Naive thymus-derived CD8-positive, alpha-beta T cell (primary cell): ENCODE measurements at regions not wholly inside any gene's neighbourhood (a gene's known extent, or its start where the extent isn't known, plus 50 kb on each side); places are given as distances from the start of the nearest gene placed in this dataset.

Experiments
- ATAC-seq, 2 donors: fragments of 150-1000 bp; cut with Tn5 transposase in 1 of 2; sonication (Bioruptor Pico), chemical (Tn5 transposase) in 1 of 2; 1 replicate in 1 of 2; 2 replicates in 1 of 2; pipeline ENCODE4 v1.10.0; 2021; ENCODE audit warnings: mild to moderate bottlenecking in 2 of 2, moderate library complexity in 2 of 2
- POLR2A ChIA-PET: fragments of 350-600 bp; sonication (Branson Sonifier 250); formaldehyde crosslinking; loops from one replicate; lab custom pipeline; 2021; ENCODE audit warnings: antibody characterized with exemption; lab: Charles Lee
- DNase-seq, 10 donors: peaks; one replicate each; pipeline versions ENCODE4 v3.0.0 to v3.0.0-alpha.2; 2020 to 2022
- H3K27ac Mint-ChIP-seq, 10 donors: one replicate each; pipeline ENCODE4 v1.8.0; 2020 to 2022; ENCODE audit warnings: mild to moderate bottlenecking in 10 of 10, mixed read lengths in 10 of 10, moderate library complexity in 4 of 10, inconsistent platforms in 1 of 10
- H3K27me3 Mint-ChIP-seq, 5 donors: one replicate each; pipeline ENCODE4 v1.8.0; 2021 to 2022; ENCODE audit warnings: mixed read lengths in 5 of 5
- H3K36me3 Mint-ChIP-seq, 3 donors: one replicate each; pipeline ENCODE4 v1.8.0; 2020 to 2022; ENCODE audit warnings: mixed read lengths in 3 of 3, mild to moderate bottlenecking in 2 of 3, inconsistent platforms in 1 of 3
- H3K4me1 Mint-ChIP-seq, 4 donors: one replicate each; pipeline ENCODE4 v1.8.0; 2021 to 2022; ENCODE audit warnings: mixed read lengths in 4 of 4
- H3K4me3 Mint-ChIP-seq, 10 donors: one replicate each; pipeline ENCODE4 v1.8.0; 2020 to 2022; ENCODE audit warnings: mild to moderate bottlenecking in 10 of 10, mixed read lengths in 10 of 10, moderate library complexity in 6 of 10, inconsistent platforms in 1 of 10
- H3K9me3 Mint-ChIP-seq, 9 donors: one replicate each; pipeline ENCODE4 v1.8.0; 2020 to 2022; ENCODE audit warnings: mixed read lengths in 9 of 9, mild to moderate bottlenecking in 3 of 9, inconsistent platforms in 1 of 9, moderate library complexity in 1 of 9

- H3K4me1 Mint-ChIP-seq = peaks cover 0 to 10% (median 4%) of the 10 kb centered on the region in 4 donors
- ATAC-seq (no peak), DNase-seq (no peak)
- POLR2A ChIA-PET = no interaction called here
- H3K9me3 Mint-ChIP-seq = peaks cover 0 to 55% (median 24%) of the 10 kb centered on the region in 9 donors
- H3K27ac Mint-ChIP-seq = no peak overlapping the region
- H3K4me3 Mint-ChIP-seq = no peak overlapping the region
- H3K36me3 Mint-ChIP-seq = peaks cover 0 to 12% (median 3%) of the 10 kb centered on the region in 3 donors
- H3K27me3 Mint-ChIP-seq = peaks cover 0 to 17% (median 2%) of the 10 kb centered on the region in 5 donors
These were observed 273.7 kb upstream of the AJAP1 start for GRCh38 chr1:4380564-4381168.

GRCh38 chr1:4393191-4393590, 261.2 kb upstream of the AJAP1 start:
- peaks cover 2 to 61% (median 17%) of the 10 kb centered on the region in 5 donors for H3K27me3 Mint-ChIP-seq
- POLR2A ChIA-PET = no interaction called here
- H3K36me3 Mint-ChIP-seq = peaks cover 0 to 16% (median 0%) of the 10 kb centered on the region in 3 donors
- ATAC-seq (no peak), DNase-seq (no peak)
- no peak overlapping the region for H3K27ac Mint-ChIP-seq
- no peak overlapping the region for H3K4me3 Mint-ChIP-seq
- H3K4me1 Mint-ChIP-seq = peaks cover 0 to 2% (median 0%) of the 10 kb centered on the region in 4 donors
- peaks cover 2 to 36% (median 21%) of the 10 kb centered on the region in 9 donors for H3K9me3 Mint-ChIP-seq

- Mint-ChIP-seq H3K27me3 (peaks cover 2 to 50% (median 12%) of the 10 kb centered on the region in 5 donors), H3K27ac (no peak overlapping the region), H3K9me3 (peaks cover 0 to 32% (median 16%) of the 10 kb centered on the region in 9 donors), H3K4me1 (peaks cover 0 to 2% (median 0%) of the 10 kb centered on the region in 4 donors), H3K4me3 (no peak overlapping the region), H3K36me3 (peaks cover 0 to 16% (median 0%) of the 10 kb centered on the region in 3 donors)
- ATAC-seq (no peak), DNase-seq (no peak)
- POLR2A ChIA-PET = no interaction called here
These were observed 260.0 kb upstream of the AJAP1 start for GRCh38 chr1:4394366-4394765.

GRCh38 chr1:4395158-4395557, 259.3 kb upstream of the AJAP1 start:
- H3K36me3 Mint-ChIP-seq = peaks cover 0 to 16% (median 0%) of the 10 kb centered on the region in 3 donors
- no peak for ATAC-seq
- POLR2A ChIA-PET = no interaction called here

GRCh38 chr1:4395676-4396075, 258.7 kb upstream of the AJAP1 start:
- Mint-ChIP-seq H3K4me1 (peaks cover 0 to 1% (median 0%) of the 10 kb centered on the region in 4 donors), H3K27ac (no peak overlapping the region), H3K27me3 (peaks cover 2 to 43% (median 10%) of the 10 kb centered on the region in 5 donors), H3K36me3 (peaks cover 0 to 16% (median 0%) of the 10 kb centered on the region in 3 donors), H3K4me3 (no peak overlapping the region), H3K9me3 (peaks cover 0 to 31% (median 16%) of the 10 kb centered on the region in 9 donors)
- ATAC-seq (no peak), DNase-seq (no peak)
- POLR2A ChIA-PET = no interaction called here

More at GRCh38 chr1:4395158-4395557, 259.3 kb upstream of the AJAP1 start:
- H3K4me3 Mint-ChIP-seq = no peak overlapping the region
- H3K4me1 Mint-ChIP-seq = peaks cover 0 to 2% (median 0%) of the 10 kb centered on the region in 4 donors
- H3K9me3 Mint-ChIP-seq = peaks cover 0 to 31% (median 16%) of the 10 kb centered on the region in 9 donors
- H3K27ac Mint-ChIP-seq = no peak overlapping the region
- no peak for DNase-seq
- peaks cover 2 to 45% (median 12%) of the 10 kb centered on the region in 5 donors for H3K27me3 Mint-ChIP-seq

- peaks cover 0 to 16% (median 0%) of the 10 kb centered on the region in 3 donors for H3K36me3 Mint-ChIP-seq
- POLR2A ChIA-PET = no interaction called here
- ATAC-seq (no peak), DNase-seq (no peak)
- peaks cover 0 to 28% (median 16%) of the 10 kb centered on the region in 9 donors for H3K9me3 Mint-ChIP-seq
- peaks cover 2 to 43% (median 9%) of the 10 kb centered on the region in 5 donors for H3K27me3 Mint-ChIP-seq
- H3K27ac Mint-ChIP-seq = no peak overlapping the region
- H3K4me3 Mint-ChIP-seq = no peak overlapping the region
- H3K4me1 Mint-ChIP-seq = no peaks in the 10 kb centered on the region
These were observed 257.9 kb upstream of the AJAP1 start for GRCh38 chr1:4396551-4396950.

GRCh38 chr1:4397196-4397595, 257.2 kb upstream of the AJAP1 start:
- Mint-ChIP-seq H3K27ac (no peak overlapping the region), H3K27me3 (peaks cover 0 to 38% (median 9%) of the 10 kb centered on the region in 5 donors), H3K36me3 (peaks cover 0 to 13% (median 0%) of the 10 kb centered on the region in 3 donors), H3K4me1 (no peaks in the 10 kb centered on the region), H3K9me3 (peaks cover 0 to 22% (median 11%) of the 10 kb centered on the region in 9 donors), H3K4me3 (no peak overlapping the region)
- POLR2A ChIA-PET = no interaction called here
- ATAC-seq = no peak
- no peak for DNase-seq

GRCh38 chr1:4402032-4402431, 252.4 kb upstream of the AJAP1 start:
- DNase-seq = no peak
- ATAC-seq = no peak
- Mint-ChIP-seq H3K27me3 (peaks cover 0 to 24% (median 10%) of the 10 kb centered on the region in 5 donors), H3K36me3 (no peaks in the 10 kb centered on the region), H3K4me1 (no peaks in the 10 kb centered on the region), H3K27ac (no peak overlapping the region), H3K9me3 (no peaks in the 10 kb centered on the region), H3K4me3 (no peak overlapping the region)
- POLR2A ChIA-PET = no interaction called here

- POLR2A ChIA-PET = no interaction called here
- no peak overlapping the region for H3K4me3 Mint-ChIP-seq
- no peaks in the 10 kb centered on the region for H3K4me1 Mint-ChIP-seq
- no peak for ATAC-seq
- H3K27ac Mint-ChIP-seq = no peak overlapping the region
- peaks cover 0 to 38% (median 8%) of the 10 kb centered on the region in 5 donors for H3K27me3 Mint-ChIP-seq
- peak in 1 of 10 donors; percentile 47 for DNase-seq
- H3K36me3 Mint-ChIP-seq = no peaks in the 10 kb centered on the region
- no peaks in the 10 kb centered on the region for H3K9me3 Mint-ChIP-seq
These were observed 249.4 kb upstream of the AJAP1 start for GRCh38 chr1:4404854-4405590.

GRCh38 chr1:4407851-4408250, 246.6 kb upstream of the AJAP1 start:
- peaks cover 0 to 29% (median 3%) of the 10 kb centered on the region in 5 donors for H3K27me3 Mint-ChIP-seq
- no peaks in the 10 kb centered on the region for H3K4me1 Mint-ChIP-seq
- DNase-seq (peak in 1 of 10 donors; percentile 24), ATAC-seq (no peak)
- H3K36me3 Mint-ChIP-seq = no peaks in the 10 kb centered on the region
- no peak overlapping the region for H3K27ac Mint-ChIP-seq
- no peaks in the 10 kb centered on the region for H3K9me3 Mint-ChIP-seq
- POLR2A ChIA-PET = no interaction called here
- H3K4me3 Mint-ChIP-seq = no peak overlapping the region

- no peak overlapping the region for H3K27ac Mint-ChIP-seq
- no peaks in the 10 kb centered on the region for H3K36me3 Mint-ChIP-seq
- POLR2A ChIA-PET = no interaction called here
- ATAC-seq (no peak), DNase-seq (peak in 1 of 10 donors; percentile 31)
- peaks cover 0 to under 1% (median 0%) of the 10 kb centered on the region in 9 donors for H3K9me3 Mint-ChIP-seq
- no peaks in the 10 kb centered on the region for H3K4me1 Mint-ChIP-seq
- H3K4me3 Mint-ChIP-seq = no peak overlapping the region
- peaks cover 0 to 29% (median 3%) of the 10 kb centered on the region in 5 donors for H3K27me3 Mint-ChIP-seq
These were observed 246.0 kb upstream of the AJAP1 start for GRCh38 chr1:4408380-4408779.

GRCh38 chr1:4411862-4412261, 242.5 kb upstream of the AJAP1 start:
- POLR2A ChIA-PET = no interaction called here
- Mint-ChIP-seq H3K27me3 (peaks cover 0 to 26% (median 2%) of the 10 kb centered on the region in 5 donors), H3K4me1 (no peaks in the 10 kb centered on the region), H3K4me3 (no peak overlapping the region), H3K9me3 (peaks cover 0 to 14% (median 5%) of the 10 kb centered on the region in 9 donors), H3K36me3 (no peaks in the 10 kb centered on the region), H3K27ac (no peak overlapping the region)
- DNase-seq = no peak
- no peak for ATAC-seq

- Mint-ChIP-seq H3K4me1 (no peaks in the 10 kb centered on the region), H3K4me3 (no peak overlapping the region), H3K9me3 (peaks cover 0 to 24% (median 7%) of the 10 kb centered on the region in 9 donors), H3K27ac (no peak overlapping the region), H3K27me3 (peaks cover 5 to 36% (median 11%) of the 10 kb centered on the region in 5 donors), H3K36me3 (peaks cover 0 to 6% (median 0%) of the 10 kb centered on the region in 3 donors)
- ATAC-seq (no peak), DNase-seq (no peak)
- POLR2A ChIA-PET = no interaction called here
These were observed 238.9 kb upstream of the AJAP1 start for GRCh38 chr1:4415476-4415875.
